HG03196 (cell line): ENCODE measurements at regions not wholly inside any gene's neighbourhood (a gene's known extent, or its start where the extent isn't known, plus 50 kb on each side); places are given as distances from the start of the nearest gene placed in this dataset.

Source experiments
- ATAC-seq: cut with Tn5 transposase; IDR thresholded peaks from one replicate; pipeline ENCODE4 v1.9.1; 2021; ENCODE audit not compliant: unreplicated experiment

- no peak for ATAC-seq
These were observed 329.7 kb downstream of the CYRIA start for GRCh38 chr2:16335947-16336346.

- ATAC-seq: no peak
These were observed 330.1 kb downstream of the CYRIA start for GRCh38 chr2:16335604-16335930.

GRCh38 chr2:16334886-16335603, 330.6 kb downstream of the CYRIA start:
- ATAC-seq: no peak

- no peak for ATAC-seq
These were observed 331.3 kb downstream of the CYRIA start for GRCh38 chr2:16334366-16334765.

GRCh38 chr2:16333681-16334080, 332.0 kb downstream of the CYRIA start:
- no peak for ATAC-seq

- no peak for ATAC-seq
These were observed 332.7 kb downstream of the CYRIA start for GRCh38 chr2:16332681-16333557.

GRCh38 chr2:16331772-16332171, 333.9 kb downstream of the CYRIA start:
- no peak for ATAC-seq

- no peak for ATAC-seq
These were observed 334.7 kb downstream of the CYRIA start for GRCh38 chr2:16330982-16331381.

GRCh38 chr2:16330571-16330970, 335.1 kb downstream of the CYRIA start:
- no peak for ATAC-seq

- ATAC-seq: no peak
These were observed 335.6 kb downstream of the CYRIA start for GRCh38 chr2:16330012-16330411.

GRCh38 chr2:16329421-16329820, 336.2 kb downstream of the CYRIA start:
- ATAC-seq: no peak

GRCh38 chr2:16328521-16329190, 337.0 kb downstream of the CYRIA start:
- no peak for ATAC-seq

GRCh38 chr2:16327326-16327725, 338.3 kb downstream of the CYRIA start:
- ATAC-seq: no peak

- no peak for ATAC-seq
These were observed 338.8 kb downstream of the CYRIA start for GRCh38 chr2:16326711-16327300.

- ATAC-seq: no peak
These were observed 339.6 kb downstream of the CYRIA start for GRCh38 chr2:16325976-16326510.

- no peak for ATAC-seq
These were observed 340.3 kb downstream of the CYRIA start for GRCh38 chr2:16325016-16325975.

GRCh38 chr2:16324544-16324937, 341.1 kb downstream of the CYRIA start:
- ATAC-seq: no peak

- no peak for ATAC-seq
These were observed 341.8 kb downstream of the CYRIA start for GRCh38 chr2:16323551-16324543.

GRCh38 chr2:16323126-16323520, 342.5 kb downstream of the CYRIA start:
- no peak for ATAC-seq
